ENCODE measurements at regions not wholly inside any gene's neighbourhood (a gene's known extent, or its start where the extent isn't known, plus 50 kb on each side); places are given as distances from the start of the nearest gene placed in this dataset.
A peak's percentile ranks its signal among the peaks of the same experiment; 100 is the strongest.

DNA sequence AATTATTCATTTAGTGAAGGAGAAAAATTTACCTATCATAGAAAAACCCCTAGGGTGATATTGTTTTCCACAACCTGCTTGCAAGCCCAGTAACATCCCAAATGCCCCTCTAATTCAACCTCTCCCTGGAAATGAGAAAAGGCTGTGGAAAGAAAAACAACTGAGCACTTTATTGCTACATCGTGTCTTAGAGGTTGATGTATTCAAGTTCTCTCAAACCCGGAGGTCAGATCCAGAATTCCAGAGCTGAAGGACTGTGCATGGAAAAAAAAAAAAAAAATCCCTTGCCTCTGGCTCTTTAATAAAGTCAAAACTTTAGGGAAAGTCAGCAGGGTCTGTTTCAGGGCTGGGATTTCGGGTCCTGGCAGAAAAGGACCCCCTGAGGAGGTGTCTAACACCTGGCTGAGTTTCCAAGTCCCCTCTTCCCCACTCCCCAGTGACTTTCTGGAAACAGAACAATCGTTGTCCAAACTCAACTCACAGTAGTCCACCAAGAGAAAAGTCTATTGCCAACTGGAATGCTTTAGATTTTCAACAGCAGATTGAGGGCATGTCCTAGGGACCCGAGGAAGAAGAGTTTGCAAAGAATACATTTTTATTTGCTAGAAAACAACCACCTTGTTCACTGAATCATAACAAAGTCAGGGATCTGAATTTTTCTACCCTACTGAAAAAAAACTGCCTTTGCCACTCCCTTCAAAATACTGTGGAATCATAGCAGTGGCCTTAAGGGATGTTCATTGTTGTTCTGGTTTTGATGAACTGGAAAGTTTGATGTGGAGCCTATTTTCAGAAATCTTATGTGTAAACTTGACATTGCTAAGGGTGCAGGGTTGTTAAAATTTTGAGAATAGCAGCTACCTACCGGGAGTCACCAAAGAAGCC is 207.5 kb upstream of the ADAMTS9 start:
- peak overlapping the region; percentile 4 to 54 for H3K27ac ChIP-seq
- TF ChIP-seq, protein P1, sequence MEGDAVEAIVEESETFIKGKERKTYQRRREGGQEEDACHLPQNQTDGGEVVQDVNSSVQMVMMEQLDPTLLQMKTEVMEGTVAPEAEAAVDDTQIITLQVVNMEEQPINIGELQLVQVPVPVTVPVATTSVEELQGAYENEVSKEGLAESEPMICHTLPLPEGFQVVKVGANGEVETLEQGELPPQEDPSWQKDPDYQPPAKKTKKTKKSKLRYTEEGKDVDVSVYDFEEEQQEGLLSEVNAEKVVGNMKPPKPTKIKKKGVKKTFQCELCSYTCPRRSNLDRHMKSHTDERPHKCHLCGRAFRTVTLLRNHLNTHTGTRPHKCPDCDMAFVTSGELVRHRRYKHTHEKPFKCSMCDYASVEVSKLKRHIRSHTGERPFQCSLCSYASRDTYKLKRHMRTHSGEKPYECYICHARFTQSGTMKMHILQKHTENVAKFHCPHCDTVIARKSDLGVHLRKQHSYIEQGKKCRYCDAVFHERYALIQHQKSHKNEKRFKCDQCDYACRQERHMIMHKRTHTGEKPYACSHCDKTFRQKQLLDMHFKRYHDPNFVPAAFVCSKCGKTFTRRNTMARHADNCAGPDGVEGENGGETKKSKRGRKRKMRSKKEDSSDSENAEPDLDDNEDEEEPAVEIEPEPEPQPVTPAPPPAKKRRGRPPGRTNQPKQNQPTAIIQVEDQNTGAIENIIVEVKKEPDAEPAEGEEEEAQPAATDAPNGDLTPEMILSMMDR (IDR thresholded peaks at IDR 0.05): no peak
- no peaks in the 10 kb centered on the region for H3K9me3 ChIP-seq
- ATAC-seq (ENCODE audit: insufficient number of reproducible peaks, low FRiP score, low read depth) (peak; percentile 3), DNase-seq (ENCODE audit: low spot score) (no peak)
- H3K36me3 ChIP-seq: no peaks in the 10 kb centered on the region
- no peaks in the 10 kb centered on the region for H3K27me3 ChIP-seq (replicated peaks; ENCODE audit: insufficient read depth)
- H3K4me3 ChIP-seq: no peak overlapping the region
- peaks cover 11 to 44% of the 10 kb centered on the region in 2 donors for H3K4me1 ChIP-seq (ENCODE audit: control insufficient read depth in 1 of 2, low read depth in 2 of 2)

DNA sequence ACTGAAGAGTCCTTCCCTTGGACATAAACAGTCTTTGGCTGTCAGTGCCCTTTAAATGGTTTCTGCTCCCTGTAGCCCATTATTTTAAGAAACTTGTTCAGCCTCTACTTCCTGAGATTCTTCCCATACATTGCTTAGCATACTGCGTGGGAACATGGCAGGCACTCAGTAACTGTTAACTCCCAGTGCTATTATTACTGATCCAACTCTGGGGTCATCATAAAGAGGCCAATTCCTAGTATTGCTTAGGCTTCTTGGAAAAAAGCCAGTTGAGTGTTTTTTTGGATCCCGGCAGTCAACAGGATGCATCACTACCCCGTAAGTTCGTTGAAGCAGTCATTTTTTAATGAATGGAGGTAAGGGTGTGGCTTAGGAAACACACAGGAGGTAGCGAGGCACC is 206.2 kb upstream of the ADAMTS9 start:
- H3K4me1 ChIP-seq (ENCODE audit: control insufficient read depth in 1 of 2, low read depth in 2 of 2): peaks cover 17 to 50% of the 10 kb centered on the region in 2 donors
- H3K27ac ChIP-seq: no peak overlapping the region
- no peak for ATAC-seq (ENCODE audit: insufficient number of reproducible peaks, low FRiP score, low read depth)
- TF ChIP-seq, protein P1 (IDR thresholded peaks at IDR 0.05): no peak
- no peaks in the 10 kb centered on the region for H3K27me3 ChIP-seq (replicated peaks; ENCODE audit: insufficient read depth)
- DNase-seq (ENCODE audit: low spot score): no peak
- no peak overlapping the region for H3K4me3 ChIP-seq
- no peaks in the 10 kb centered on the region for H3K36me3 ChIP-seq
- no peaks in the 10 kb centered on the region for H3K9me3 ChIP-seq

DNA sequence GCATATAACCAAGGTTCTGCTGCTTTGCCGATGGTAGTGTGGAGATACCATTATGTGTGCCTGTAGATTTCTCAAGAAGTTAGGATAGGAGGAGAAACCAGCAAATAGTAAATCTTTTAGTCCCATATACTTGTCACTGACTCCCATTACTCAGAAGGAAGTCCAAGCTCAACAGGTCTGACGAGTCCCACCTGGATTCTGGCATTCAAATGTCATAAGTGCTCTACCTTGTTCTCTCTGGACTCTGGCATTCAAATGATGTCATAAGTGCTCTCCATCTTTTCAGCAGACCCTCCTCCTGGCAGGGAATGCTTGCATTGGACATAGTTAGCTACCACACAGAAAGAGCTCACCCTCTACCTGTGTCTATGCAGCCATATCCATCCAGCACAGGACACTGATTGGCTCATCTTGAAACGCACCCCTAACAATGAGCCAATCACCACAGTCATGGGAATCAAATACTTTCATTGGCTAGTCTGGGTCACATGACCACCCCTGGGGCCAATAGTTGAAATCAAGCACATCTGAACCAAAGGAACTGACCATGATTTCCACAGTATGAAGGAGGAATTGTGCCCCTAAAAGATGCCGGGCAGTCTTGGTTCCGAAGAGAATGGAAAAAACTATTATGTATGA is 205.0 kb upstream of the ADAMTS9 start:
- Histone ChIP-seq H3K27ac (no peak overlapping the region), H3K4me3 (no peak overlapping the region), H3K4me1 (ENCODE audit: control insufficient read depth in 1 of 2, low read depth in 2 of 2) (peaks cover 24 to 56% of the 10 kb centered on the region in 2 donors), H3K36me3 (no peaks in the 10 kb centered on the region), H3K9me3 (no peaks in the 10 kb centered on the region), H3K27me3 (replicated peaks; ENCODE audit: insufficient read depth) (no peaks in the 10 kb centered on the region)
- no peak for ATAC-seq (ENCODE audit: insufficient number of reproducible peaks, low FRiP score, low read depth)
- no peak for DNase-seq (ENCODE audit: low spot score)
- TF ChIP-seq, protein P1 (IDR thresholded peaks at IDR 0.05): no peak

- Histone ChIP-seq H3K27me3 (replicated peaks; ENCODE audit: insufficient read depth) (no peaks in the 10 kb centered on the region), H3K9me3 (no peaks in the 10 kb centered on the region), H3K36me3 (no peaks in the 10 kb centered on the region), H3K4me1 (ENCODE audit: control insufficient read depth in 1 of 2, low read depth in 2 of 2) (peaks cover 17 to 42% of the 10 kb centered on the region in 2 donors), H3K4me3 (no peak overlapping the region), H3K27ac (no peak overlapping the region)
- TF ChIP-seq, protein P1 (IDR thresholded peaks at IDR 0.05): no peak
- DNase-seq (ENCODE audit: low spot score) (no peak), ATAC-seq (ENCODE audit: insufficient number of reproducible peaks, low FRiP score, low read depth) (no peak)
These were observed 203.2 kb upstream of the ADAMTS9 start for GRCh38 chr3:64891021-64891420.

GRCh38 chr3:64890466-64890865 is 202.7 kb upstream of the ADAMTS9 start:
- H3K4me3 ChIP-seq: no peak overlapping the region
- H3K27me3 ChIP-seq (replicated peaks; ENCODE audit: insufficient read depth): no peaks in the 10 kb centered on the region
- no peaks in the 10 kb centered on the region for H3K9me3 ChIP-seq
- no peaks in the 10 kb centered on the region for H3K36me3 ChIP-seq
- TF ChIP-seq, protein P1 (IDR thresholded peaks at IDR 0.05): no peak
- peak overlapping the region in 1 of 2 donors; percentile 31 for H3K27ac ChIP-seq
- no peak for ATAC-seq (ENCODE audit: insufficient number of reproducible peaks, low FRiP score, low read depth)
- no peak for DNase-seq (ENCODE audit: low spot score)
- H3K4me1 ChIP-seq (ENCODE audit: control insufficient read depth in 1 of 2, low read depth in 2 of 2): peaks cover 13 to 37% of the 10 kb centered on the region in 2 donors

Data from thoracic aorta (tissue), 2 donors.